ENCODE measurements at regions not wholly inside any gene's neighbourhood (a gene's known extent, or its start where the extent isn't known, plus 50 kb on each side); places are given as distances from the start of the nearest gene placed in this dataset.

- no peak for DNase-seq
- Histone ChIP-seq H3K27ac (ENCODE audit: low read depth in 2 of 2, low read length in 1 of 2) (no peak overlapping the region), H3K36me3 (replicated peaks in 1 of 2; ENCODE audit: control insufficient read depth in 1 of 2, insufficient read depth in 2 of 2, low read length in 1 of 2) (no peaks in the 10 kb centered on the region), H3K4me3 (ENCODE audit: low read depth in 2 of 2, low read length in 1 of 2) (no peak overlapping the region), H3F3A (replicated peaks; ENCODE audit: insufficient read depth) (no peaks in the 10 kb centered on the region), H3K9ac (no peak overlapping the region), H3K9me3 (no peaks in the 10 kb centered on the region), H3K27me3 (ENCODE audit: insufficient read depth) (no peaks in the 10 kb centered on the region), H3K4me2 (no peak overlapping the region), H3K9me2 (no peaks in the 10 kb centered on the region), H3K79me2 (ENCODE audit: insufficient read depth) (no peaks in the 10 kb centered on the region), H4K20me1 (ENCODE audit: insufficient read depth) (no peaks in the 10 kb centered on the region), H2AFZ (ENCODE audit: low read depth) (no peak overlapping the region), H3K4me1 (ENCODE audit: control insufficient read depth in 1 of 2, insufficient read depth in 2 of 2, low read depth in 1 of 2, low read length in 1 of 2) (no peaks in the 10 kb centered on the region)
- 84% methylated on average over 2 of the region's 2 CpGs for WGBS (ENCODE audit: low lambda C conversion rate)
- POLR2A ChIA-PET, result no interaction called here
- CTCF ChIA-PET, result interaction anchor here (0.9 kb wide), 1 partner anchor 8 kb away, joined by 3 read pairs; no protein-coding TSS in a partner anchor
- no peak for TF ChIP-seq GATA2 (CRISPR knock-in tag; IDR thresholded peaks at IDR 0.05)
- TF ChIP-seq GABPA (IDR thresholded peaks at IDR 0.05; ENCODE audit: low read depth), result no peak
- no peak for TF ChIP-seq MXI1 (IDR thresholded peaks at IDR 0.05; ENCODE audit: low read depth, low read length)
- no peak for TF ChIP-seq POLR2AphosphoS5 (IDR thresholded peaks at IDR 0.05; ENCODE audit: low read depth, low read length)
- TF ChIP-seq TCF12 (IDR thresholded peaks at IDR 0.05), result no peak
These were observed 53.6 kb upstream of the TMEM17 start for GRCh38 chr2:62559582-62559981.

- no peak overlapping the region for H3K4me3 ChIP-seq (ENCODE audit: low read depth in 2 of 2, low read length in 1 of 2)
- no peak overlapping the region for H3K4me2 ChIP-seq
- H3K9me2 ChIP-seq, result no peaks in the 10 kb centered on the region
- no peaks in the 10 kb centered on the region for H4K20me1 ChIP-seq (ENCODE audit: insufficient read depth)
- H3K9me3 ChIP-seq, result no peaks in the 10 kb centered on the region
- H3F3A ChIP-seq (replicated peaks; ENCODE audit: insufficient read depth), result no peaks in the 10 kb centered on the region
- no peaks in the 10 kb centered on the region for H3K4me1 ChIP-seq (ENCODE audit: control insufficient read depth in 1 of 2, insufficient read depth in 2 of 2, low read depth in 1 of 2, low read length in 1 of 2)
- H3K9ac ChIP-seq, result no peak overlapping the region
- TF ChIP-seq EP300 (IDR thresholded peaks at IDR 0.05; ENCODE audit: borderline replicate concordance in 1 of 2, low read depth in 1 of 2, low read length in 1 of 2), result no peak
- no peak for TF ChIP-seq SIN3A (IDR thresholded peaks at IDR 0.05; ENCODE audit: borderline replicate concordance, low read depth, low read length)
- no peak for TF ChIP-seq RCOR1 (IDR thresholded peaks at IDR 0.05; ENCODE audit: low read length)
- TF ChIP-seq JUND (IDR thresholded peaks at IDR 0.05), result no peak
- no peak for TF ChIP-seq MAX (IDR thresholded peaks at IDR 0.05; ENCODE audit: low read depth)
- no peak for TF ChIP-seq CHD2 (IDR thresholded peaks at IDR 0.05; ENCODE audit: low read length, partially characterized antibody)
- no peak overlapping the region for H3K27ac ChIP-seq (ENCODE audit: low read depth in 2 of 2, low read length in 1 of 2)
- no peak overlapping the region for H2AFZ ChIP-seq (ENCODE audit: low read depth)
- POLR2A ChIA-PET, result no interaction called here
- DNase-seq, result no peak
- 95% methylated on average over 1 of the region's 1 CpG for WGBS (ENCODE audit: low lambda C conversion rate)
- CTCF ChIA-PET, result interaction anchor here (0.9 kb wide), 1 partner anchor 7 kb away, joined by 3 read pairs; no protein-coding TSS in a partner anchor
- H3K36me3 ChIP-seq (replicated peaks in 1 of 2; ENCODE audit: control insufficient read depth in 1 of 2, insufficient read depth in 2 of 2, low read length in 1 of 2), result no peaks in the 10 kb centered on the region
- no peaks in the 10 kb centered on the region for H3K27me3 ChIP-seq (ENCODE audit: insufficient read depth)
- no peaks in the 10 kb centered on the region for H3K79me2 ChIP-seq (ENCODE audit: insufficient read depth)
These were observed 52.7 kb upstream of the TMEM17 start for GRCh38 chr2:62558743-62559142.

GRCh38 chr2:62556086-62556485 lies 50.1 kb upstream of the TMEM17 start:
- no peaks in the 10 kb centered on the region for H3K36me3 ChIP-seq (replicated peaks in 1 of 2; ENCODE audit: control insufficient read depth in 1 of 2, insufficient read depth in 2 of 2, low read length in 1 of 2)
- ChIA-PET CTCF (interaction anchor here (0.6 kb wide), 3 partner anchors 39 to 932 kb away, joined by 3 read pairs; no protein-coding TSS in a partner anchor), POLR2A (no interaction called here)
- H4K20me1 ChIP-seq (ENCODE audit: insufficient read depth), result no peaks in the 10 kb centered on the region
- no peak overlapping the region for H3K4me3 ChIP-seq (ENCODE audit: low read depth in 2 of 2, low read length in 1 of 2)
- no peak overlapping the region for H3K9ac ChIP-seq
- H3K4me2 ChIP-seq, result no peak overlapping the region
- no peaks in the 10 kb centered on the region for H3K9me2 ChIP-seq
- no peak overlapping the region for H2AFZ ChIP-seq (ENCODE audit: low read depth)
- no peaks in the 10 kb centered on the region for H3F3A ChIP-seq (replicated peaks; ENCODE audit: insufficient read depth)
- no peaks in the 10 kb centered on the region for H3K9me3 ChIP-seq
- no peak overlapping the region for H3K27ac ChIP-seq (ENCODE audit: low read depth in 2 of 2, low read length in 1 of 2)
- 54% methylated on average over 3 of the region's 3 CpGs for WGBS (ENCODE audit: low lambda C conversion rate)
- DNase-seq, result no peak
- no peak for TF ChIP-seq MXI1 (IDR thresholded peaks at IDR 0.05; ENCODE audit: low read depth, low read length)
- no peak for TF ChIP-seq RAD21 (IDR thresholded peaks at IDR 0.05; ENCODE audit: low read length)
- no peak for TF ChIP-seq USF1 (IDR thresholded peaks at IDR 0.05; ENCODE audit: borderline replicate concordance, low read depth)
- no peak for TF ChIP-seq ELF1 (IDR thresholded peaks at IDR 0.05)
- TF ChIP-seq JUND (IDR thresholded peaks at IDR 0.05), result no peak
- no peak for TF ChIP-seq RCOR1 (IDR thresholded peaks at IDR 0.05; ENCODE audit: low read length)
- no peak for TF ChIP-seq MEF2A (IDR thresholded peaks at IDR 0.05; ENCODE audit: borderline replicate concordance, low read depth)
- TF ChIP-seq EP300 (IDR thresholded peaks at IDR 0.05; ENCODE audit: borderline replicate concordance in 1 of 2, low read depth in 1 of 2, low read length in 1 of 2), result no peak
- no peak for TF ChIP-seq POLR2AphosphoS5 (IDR thresholded peaks at IDR 0.05; ENCODE audit: low read depth, low read length)
- TF ChIP-seq EZH2phosphoT487 (IDR thresholded peaks at IDR 0.05; ENCODE audit: borderline replicate concordance, low read depth), result no peak
- no peak for TF ChIP-seq MAX (IDR thresholded peaks at IDR 0.05; ENCODE audit: low read depth)
- TF ChIP-seq NFIC (IDR thresholded peaks at IDR 0.05; ENCODE audit: borderline replicate concordance), result no peak
- TF ChIP-seq CHD2 (IDR thresholded peaks at IDR 0.05; ENCODE audit: low read length, partially characterized antibody), result no peak
- H3K27me3 ChIP-seq (ENCODE audit: insufficient read depth), result no peaks in the 10 kb centered on the region
- H3K4me1 ChIP-seq (ENCODE audit: control insufficient read depth in 1 of 2, insufficient read depth in 2 of 2, low read depth in 1 of 2, low read length in 1 of 2), result no peaks in the 10 kb centered on the region
- H3K79me2 ChIP-seq (ENCODE audit: insufficient read depth), result no peaks in the 10 kb centered on the region

All from SK-N-SH (cell line).